RPMI7951 (cell line): ENCODE measurements at regions not wholly inside any gene's neighbourhood (a gene's known extent, or its start where the extent isn't known, plus 50 kb on each side); places are given as distances from the start of the nearest gene placed in this dataset.
"Not testable (repeated sequence)": the region's sequence is repeated elsewhere in the genome, so short reads cannot be mapped to it uniquely, and the experiment has no call there.

Experiments used
- DNase-seq: peaks from one replicate; pipeline ENCODE4 v3.0.0-alpha.2; 2012; ENCODE audit warnings: low read depth

DNA sequence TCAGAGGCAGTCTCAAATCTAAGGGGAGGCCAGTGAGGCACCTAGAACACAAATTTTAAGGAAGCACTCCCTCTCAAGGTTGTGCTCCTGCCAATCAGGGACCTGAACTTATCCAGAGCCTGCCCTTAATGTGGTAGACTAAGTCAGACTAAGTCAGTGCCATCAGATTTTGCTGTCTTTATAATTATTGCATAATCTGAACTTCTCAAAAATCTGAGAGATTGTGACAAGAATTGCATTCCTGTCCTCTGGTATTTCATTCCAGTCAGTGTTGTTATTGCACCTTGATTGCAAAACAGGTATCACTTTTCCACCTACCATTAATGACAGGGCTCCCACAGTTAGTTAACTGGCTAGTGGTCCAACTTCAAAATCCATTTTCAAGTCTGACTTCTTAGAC is 197.1 kb upstream of the HCN1 start:
- no peak for DNase-seq

DNA sequence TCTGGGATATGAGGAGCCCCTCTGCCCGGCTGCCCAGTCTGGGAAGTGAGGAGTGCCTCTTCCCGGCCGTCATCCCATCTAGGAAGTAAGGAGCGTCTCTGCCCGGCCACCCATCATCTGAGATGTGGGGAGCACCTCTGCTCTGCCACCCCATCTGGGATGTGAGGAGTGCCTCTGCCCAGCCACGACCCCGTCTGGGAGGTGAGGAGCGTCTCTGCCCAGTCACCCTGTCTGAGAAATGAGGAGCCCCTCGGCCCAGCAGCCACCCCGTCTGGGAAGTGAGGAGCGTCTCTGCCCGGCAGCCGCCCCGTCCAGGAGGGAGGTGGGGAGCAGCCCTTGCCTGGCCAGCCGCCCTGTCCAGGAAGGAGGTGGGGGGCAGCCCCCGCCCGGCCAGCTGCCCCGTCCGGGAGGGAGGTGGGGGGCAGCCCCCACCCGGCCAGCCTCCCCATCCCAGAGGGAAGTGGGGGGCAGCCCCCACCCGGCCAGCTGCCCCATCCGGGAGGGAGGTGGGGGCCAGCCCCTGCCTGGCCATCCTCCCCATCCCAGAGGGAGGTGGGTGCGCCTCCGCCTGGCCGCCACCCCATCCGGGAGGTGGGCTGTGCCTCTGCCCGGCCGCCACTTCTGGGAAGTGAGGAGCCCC is 194.4 kb upstream of the HCN1 start:
- DNase-seq, result not testable (repeated sequence)

DNA sequence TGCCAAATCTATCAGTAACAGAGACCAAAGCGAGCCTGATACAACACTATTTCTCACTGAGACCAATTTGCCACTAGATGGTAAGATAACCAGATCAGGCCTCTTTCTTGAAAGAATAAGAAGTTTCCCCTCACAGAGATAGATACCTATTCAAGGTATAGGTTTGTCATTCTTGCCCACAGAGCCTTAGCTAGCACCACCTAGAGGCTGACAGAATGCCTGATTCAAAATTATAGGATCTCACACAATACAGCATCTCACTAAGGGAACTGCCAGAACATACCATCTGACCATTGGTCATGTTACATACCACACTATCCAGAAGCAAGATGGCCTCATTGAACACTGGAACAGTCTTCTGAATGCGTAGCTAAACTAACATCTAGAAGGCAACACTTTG is 166.6 kb upstream of the HCN1 start:
- no peak for DNase-seq

DNA sequence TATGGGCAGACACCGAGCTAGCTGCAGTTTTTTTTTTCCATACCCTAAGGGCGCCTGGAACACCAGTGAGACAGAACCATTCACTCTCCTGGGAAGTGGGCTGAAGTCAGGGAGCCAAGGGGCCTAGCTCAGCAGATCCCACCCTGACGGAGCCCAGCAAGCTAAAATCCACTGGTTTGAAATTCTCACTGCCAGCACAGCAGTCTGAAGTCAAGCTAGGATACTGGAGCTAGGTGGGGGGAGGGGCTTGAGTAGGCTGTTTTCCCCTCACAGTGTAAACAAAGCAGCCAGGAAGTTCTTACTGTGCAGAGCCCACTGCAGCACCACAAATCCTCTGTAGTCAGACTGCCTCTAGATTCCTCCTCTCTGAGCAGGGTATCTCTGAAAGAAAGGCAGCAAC is 151.7 kb upstream of the HCN1 start:
- no peak for DNase-seq

DNA sequence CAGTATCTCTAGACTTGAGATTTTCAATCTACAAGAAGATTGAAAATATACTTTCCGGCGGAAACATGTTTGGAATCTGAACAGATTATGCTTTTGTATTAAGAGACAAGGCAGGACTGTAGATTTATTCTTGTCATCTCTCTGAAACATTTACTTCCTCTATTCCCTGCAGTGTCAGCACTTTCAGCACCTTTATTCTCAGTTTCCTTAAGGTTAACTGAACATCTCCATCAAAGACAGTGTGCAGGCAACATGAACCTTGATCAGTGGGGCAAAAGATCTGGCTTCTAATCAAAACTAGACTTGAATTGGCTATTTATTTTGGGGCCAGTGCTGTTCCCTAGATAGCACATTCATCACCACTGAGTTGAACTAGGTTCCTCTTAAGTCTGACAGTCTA is 129.9 kb upstream of the HCN1 start:
- no peak for DNase-seq

DNA sequence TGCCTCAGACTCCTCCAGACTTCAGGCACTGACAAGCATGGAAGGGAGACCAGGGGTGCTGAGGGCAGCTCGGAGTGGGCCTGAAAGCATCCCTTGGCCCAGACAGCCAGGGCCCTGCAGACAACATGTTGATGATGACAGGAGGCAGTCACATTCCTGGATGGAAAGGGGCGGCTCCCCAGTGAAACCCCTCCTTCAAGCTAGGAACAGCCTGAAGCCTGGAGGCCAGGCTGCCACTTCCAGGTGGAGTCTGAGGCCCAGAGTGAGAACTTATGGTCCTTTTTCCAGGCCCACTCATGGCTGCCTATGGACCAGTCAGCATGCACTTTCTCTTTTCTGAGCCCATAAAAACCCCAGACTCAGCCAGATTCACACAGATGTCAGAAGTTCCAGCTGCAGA is 104.2 kb upstream of the HCN1 start:
- no peak for DNase-seq

DNA sequence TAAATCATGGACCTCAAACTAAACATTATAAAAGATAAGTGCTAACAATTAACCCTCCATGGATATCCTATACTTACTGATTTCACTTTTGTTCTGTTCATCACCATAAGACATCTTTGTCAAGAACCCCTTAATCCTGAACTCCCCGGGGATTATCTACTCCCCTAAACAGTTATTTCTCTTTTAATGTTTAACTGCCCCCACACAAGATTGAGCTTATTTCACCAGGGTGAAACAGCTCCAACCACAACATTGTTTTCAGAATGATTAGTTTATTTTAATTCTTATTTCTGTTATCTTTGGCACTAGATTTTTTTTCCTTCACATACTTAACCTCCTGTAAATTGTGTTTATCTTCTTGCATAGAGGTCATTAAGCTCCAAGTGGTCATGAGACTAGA is 103.2 kb upstream of the HCN1 start:
- no peak for DNase-seq

DNA sequence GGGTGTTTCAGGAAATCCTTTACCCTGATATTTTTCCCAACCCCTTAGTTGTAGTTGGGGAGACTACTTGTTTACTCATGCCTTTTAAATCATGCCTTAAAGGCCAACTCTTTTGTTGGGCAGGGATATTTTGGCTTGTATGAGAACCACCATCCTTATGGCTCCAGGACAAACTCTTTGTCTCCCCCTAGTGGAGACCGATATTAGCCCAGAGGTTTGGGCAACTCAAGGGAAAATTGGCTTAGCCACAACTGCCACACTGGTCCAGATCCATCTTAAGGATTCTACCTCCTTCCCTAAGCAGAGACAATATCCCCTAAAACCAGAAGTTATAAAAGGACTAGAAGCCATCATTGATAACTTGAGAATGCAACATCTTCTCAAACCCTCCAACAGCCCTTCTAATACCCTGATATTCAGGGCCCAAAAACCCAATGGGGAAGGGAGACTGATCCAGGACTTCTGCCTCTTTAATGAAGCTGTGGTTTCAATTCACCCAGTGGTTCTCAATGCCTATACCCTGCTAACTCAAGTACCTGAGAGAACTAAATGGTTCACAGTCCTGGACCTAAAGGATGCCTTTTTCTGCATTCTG is 100.9 kb upstream of the HCN1 start:
- no peak for DNase-seq

DNA sequence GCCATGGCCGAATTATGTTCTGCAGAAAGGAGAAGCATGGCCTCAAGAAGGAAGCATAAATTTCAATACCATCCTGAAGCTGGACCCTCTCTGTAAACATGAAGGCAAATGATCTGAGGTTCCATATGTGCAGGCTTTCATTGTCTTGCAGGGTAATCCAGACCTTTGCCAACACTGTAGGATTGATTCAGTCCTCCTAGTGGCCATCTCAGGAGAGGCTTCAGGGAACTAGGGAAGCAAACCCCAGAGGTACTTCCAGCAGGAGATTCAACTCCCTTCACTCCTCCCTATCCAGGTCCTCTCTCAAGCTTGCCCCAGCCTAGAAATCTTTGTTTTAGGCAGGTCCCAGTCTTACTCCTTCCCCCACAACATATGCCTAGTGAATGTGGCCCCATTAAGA is 99.3 kb upstream of the HCN1 start:
- DNase-seq, result no peak

DNA sequence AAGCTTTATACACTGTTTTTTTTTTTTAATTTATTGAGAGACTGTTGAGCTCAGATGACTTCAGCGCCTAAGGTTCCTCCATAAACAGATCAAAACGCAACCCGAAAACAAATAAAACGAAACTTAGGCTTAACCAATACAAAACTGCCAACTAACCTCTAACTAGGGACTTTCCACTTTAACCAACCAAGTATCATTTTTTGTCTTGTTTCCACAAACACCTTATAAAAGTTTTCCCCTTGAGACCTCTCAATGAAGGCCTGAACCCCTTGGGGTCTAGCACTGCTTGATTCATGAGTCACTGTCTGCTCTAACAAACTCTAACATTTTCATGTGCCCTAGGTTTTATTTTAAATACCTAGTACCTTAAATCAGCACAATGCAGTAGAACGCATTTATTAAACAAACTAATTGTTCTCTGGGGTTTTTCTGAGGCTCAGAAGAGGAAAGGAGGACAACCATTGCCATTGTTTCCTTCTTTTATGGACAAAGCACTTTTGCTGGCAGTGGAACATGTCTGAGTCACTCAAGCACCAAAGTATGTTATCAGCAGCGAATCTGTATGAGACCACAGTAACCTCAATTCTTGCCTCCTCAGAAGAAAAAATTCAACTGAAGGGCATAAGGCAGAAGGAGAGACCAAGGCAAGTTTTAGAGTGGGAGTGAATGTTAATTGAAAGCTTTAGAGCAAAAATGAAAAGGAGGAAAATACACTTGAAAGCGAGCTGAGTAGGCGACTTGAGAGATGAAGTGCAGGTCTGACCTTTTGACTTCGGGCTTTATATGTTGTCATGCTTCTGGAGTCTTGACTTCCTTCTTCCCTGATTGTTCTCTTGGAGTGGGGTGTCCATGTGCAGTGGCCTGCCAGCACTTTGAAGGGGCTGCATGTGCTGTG is 97.7 kb upstream of the HCN1 start:
- DNase-seq, result peak; percentile 12

DNA sequence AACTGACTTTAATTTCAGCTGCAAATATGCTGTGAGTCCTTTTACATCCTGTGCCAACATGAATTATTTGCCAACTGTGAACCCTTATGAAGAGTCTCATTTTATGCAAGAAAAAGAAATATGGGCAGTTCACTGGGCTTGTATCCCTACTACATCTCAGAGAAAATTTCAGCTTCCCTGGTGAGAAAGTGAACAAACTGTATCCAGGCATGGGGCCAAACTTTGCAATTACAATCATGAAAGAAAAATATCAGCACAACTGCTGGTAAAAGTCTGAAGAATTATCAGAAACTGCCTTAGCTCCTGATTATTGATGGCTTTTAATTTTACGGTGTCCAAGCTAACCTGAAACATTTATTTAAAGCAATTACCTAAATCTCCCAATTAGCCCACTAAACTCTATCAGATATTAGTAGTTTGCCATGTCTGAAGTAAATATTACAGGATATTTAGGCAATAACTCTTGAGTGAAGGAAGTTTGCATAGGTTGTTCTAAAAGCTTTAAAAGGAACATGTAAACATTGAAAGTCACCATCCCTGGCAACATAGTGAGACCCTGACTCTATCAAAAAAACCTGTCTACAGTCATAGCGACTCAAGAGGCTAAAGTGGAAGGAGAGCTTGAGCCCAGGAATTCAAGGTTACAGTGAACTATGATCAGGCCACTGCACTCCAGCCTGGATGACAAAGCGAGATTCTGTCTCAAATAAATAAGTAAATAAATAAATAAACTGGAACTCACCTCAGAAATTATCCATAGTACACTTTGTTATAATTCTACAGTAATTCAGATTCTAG is 83.9 kb upstream of the HCN1 start:
- DNase-seq, result no peak

DNA sequence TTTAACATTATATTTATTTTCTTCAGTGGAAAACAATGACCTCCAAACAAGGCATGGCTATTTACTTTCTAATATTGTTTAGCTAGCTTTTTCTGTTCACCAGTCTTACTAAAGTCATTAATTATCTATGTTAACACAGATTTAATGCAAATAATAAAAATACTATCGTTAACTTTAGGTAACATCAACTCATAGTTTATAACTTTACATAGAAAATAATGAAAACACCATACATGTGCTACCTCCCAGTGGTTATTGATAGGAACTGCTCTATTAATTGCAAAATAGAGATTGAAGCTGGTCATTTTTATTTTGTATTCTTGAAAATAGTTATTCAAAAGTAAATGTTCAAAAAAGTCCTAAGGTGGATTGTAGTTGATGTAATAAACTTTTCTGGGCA is 78.3 kb upstream of the HCN1 start:
- DNase-seq, result no peak

DNA sequence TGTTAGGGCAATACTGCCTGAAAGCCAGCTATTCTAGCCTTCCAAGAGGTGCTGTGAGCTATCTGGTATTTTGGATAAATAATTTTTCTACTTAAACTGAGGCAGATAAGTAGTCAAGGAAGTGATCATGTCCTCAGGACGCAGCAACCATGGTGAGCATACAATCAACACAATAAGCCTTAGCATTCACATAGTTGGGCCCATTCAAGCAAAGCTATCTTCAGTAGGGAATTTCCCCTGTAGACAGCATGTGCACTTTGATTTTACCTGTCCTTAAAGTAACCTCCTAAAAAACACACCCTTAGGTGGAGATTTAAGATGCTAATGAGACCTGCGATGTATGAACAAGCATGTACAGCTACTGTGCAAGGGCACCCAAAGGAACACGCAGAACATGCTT is 76.2 kb upstream of the HCN1 start:
- DNase-seq, result no peak

DNA sequence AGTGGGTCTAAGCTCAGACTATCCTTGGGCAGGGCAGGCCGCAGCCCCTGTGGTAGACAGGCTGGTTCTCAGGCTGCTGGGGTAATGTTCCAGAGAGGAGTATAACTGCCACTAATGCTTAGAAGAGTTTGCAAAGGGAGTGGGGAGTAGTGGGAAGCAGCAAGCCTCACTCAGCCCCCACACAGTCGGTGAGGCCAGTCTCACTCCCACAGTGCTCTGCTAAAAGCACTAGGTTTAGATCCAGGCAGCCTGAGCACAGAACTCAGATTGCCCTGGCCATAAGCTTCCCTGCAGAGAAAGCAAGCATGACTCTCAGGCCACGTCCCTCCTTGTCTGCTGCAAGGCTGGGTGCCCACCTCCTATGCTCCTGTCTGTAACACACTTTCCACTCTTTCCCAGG is 69.4 kb upstream of the HCN1 start:
- no peak for DNase-seq

DNA sequence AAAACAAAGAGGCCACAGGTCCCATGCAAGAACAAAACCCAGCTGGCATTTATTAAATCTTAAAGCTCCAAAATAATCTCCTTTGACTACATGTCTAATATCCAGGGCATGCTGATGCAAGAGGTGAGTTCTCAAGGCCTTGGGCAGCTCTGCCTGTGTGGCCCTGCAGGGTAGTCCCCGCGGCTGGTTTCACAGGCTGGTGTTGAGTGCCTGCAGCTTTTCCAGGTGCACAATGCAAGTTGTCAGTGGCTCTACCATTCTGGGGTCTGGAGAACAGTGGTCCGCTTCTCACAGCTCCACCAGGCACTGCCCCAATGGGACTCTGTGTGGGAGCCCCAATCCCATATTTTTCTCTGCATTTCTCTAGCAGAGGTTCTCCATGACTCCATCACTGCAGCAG is 54.4 kb upstream of the HCN1 start:
- DNase-seq, result no peak

DNA sequence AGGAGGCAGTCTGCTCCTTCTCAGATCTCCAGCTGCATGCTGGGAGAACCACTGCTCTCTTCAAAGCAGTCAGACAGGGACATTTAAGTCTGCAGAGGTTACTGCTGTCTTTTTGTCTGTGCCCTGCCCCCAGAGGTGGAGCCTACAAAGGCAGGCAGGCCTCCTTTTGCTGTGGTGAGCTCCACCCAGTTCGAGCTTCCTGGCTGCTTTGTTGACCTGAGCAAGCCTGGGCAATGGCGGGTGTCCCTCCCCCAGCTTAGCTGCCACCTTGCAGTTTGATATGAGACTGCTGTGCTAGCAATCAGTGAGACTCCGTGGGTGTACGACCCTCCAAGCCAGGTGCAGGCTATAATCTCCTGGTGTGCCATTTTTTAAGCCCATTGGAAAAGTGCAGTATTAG is 52.3 kb upstream of the HCN1 start:
- not testable (repeated sequence) for DNase-seq
